ENCODE measurements at regions not wholly inside any gene's neighbourhood (a gene's known extent, or its start where the extent isn't known, plus 50 kb on each side); places are given as distances from the start of the nearest gene placed in this dataset.

GRCh38 chr2:52572469-52572894 lies 1195.1 kb upstream of the CHAC2 start:
- TF ChIP-seq CTCF (conservative IDR thresholded peaks at IDR 0.05; ENCODE audit: low read depth, low read length) = no peak
- no peak for TF ChIP-seq EZH2 (IDR thresholded peaks at IDR 0.05; ENCODE audit: borderline replicate concordance, low read depth, low read length, poor library complexity, severe bottlenecking)
- H3K4me3 ChIP-seq (ENCODE audit: low read depth, low read length, poor library complexity, severe bottlenecking) = no peak overlapping the region
- POLR2A ChIA-PET (ENCODE audit: low non-redundant PET) = no interaction called here
- H3K27ac ChIP-seq (ENCODE audit: low read depth, low read length, poor library complexity, severe bottlenecking) = no peak overlapping the region
- CTCF ChIA-PET = no interaction called here
- H3K9me3 ChIP-seq (ENCODE audit: low read depth, low read length, poor library complexity, severe bottlenecking) = peaks cover 5% of the 10 kb centered on the region
- no peak for DNase-seq (ENCODE audit: low spot score)
- no peaks in the 10 kb centered on the region for H3K4me1 ChIP-seq (ENCODE audit: insufficient read depth, low read length, poor library complexity, severe bottlenecking)
- no peaks in the 10 kb centered on the region for H3K27me3 ChIP-seq (replicated peaks; ENCODE audit: insufficient read depth, low read depth, low read length, poor library complexity)
- intact Hi-C loops (cut with micrococcal nuclease; ENCODE audit: unreplicated experiment) = no loop called here
- no peaks in the 10 kb centered on the region for H3K36me3 ChIP-seq (ENCODE audit: insufficient read depth, low read length, poor library complexity, severe bottlenecking)
- no TSS peak for BruUV-seq (replicated peaks)

- POLR2A ChIA-PET (ENCODE audit: low non-redundant PET) = no interaction called here
- no TSS peak for BruUV-seq (replicated peaks)
- no peak for DNase-seq (ENCODE audit: low spot score)
- Histone ChIP-seq H3K36me3 (ENCODE audit: insufficient read depth, low read length, poor library complexity, severe bottlenecking) (no peaks in the 10 kb centered on the region), H3K9me3 (ENCODE audit: low read depth, low read length, poor library complexity, severe bottlenecking) (peaks cover 5% of the 10 kb centered on the region), H3K27ac (ENCODE audit: low read depth, low read length, poor library complexity, severe bottlenecking) (no peak overlapping the region), H3K4me3 (ENCODE audit: low read depth, low read length, poor library complexity, severe bottlenecking) (no peak overlapping the region), H3K4me1 (ENCODE audit: insufficient read depth, low read length, poor library complexity, severe bottlenecking) (no peaks in the 10 kb centered on the region), H3K27me3 (replicated peaks; ENCODE audit: insufficient read depth, low read depth, low read length, poor library complexity) (no peaks in the 10 kb centered on the region)
- intact Hi-C loops (cut with micrococcal nuclease; ENCODE audit: unreplicated experiment) = no loop called here
- TF ChIP-seq EZH2 (IDR thresholded peaks at IDR 0.05; ENCODE audit: borderline replicate concordance, low read depth, low read length, poor library complexity, severe bottlenecking) (no peak), CTCF (conservative IDR thresholded peaks at IDR 0.05; ENCODE audit: low read depth, low read length) (no peak)
- CTCF ChIA-PET = no interaction called here
Observed at GRCh38 chr2:52571380-52572347, 1195.9 kb upstream of the CHAC2 start.

- TF ChIP-seq EZH2 (IDR thresholded peaks at IDR 0.05; ENCODE audit: borderline replicate concordance, low read depth, low read length, poor library complexity, severe bottlenecking) (no peak), CTCF (conservative IDR thresholded peaks at IDR 0.05; ENCODE audit: low read depth, low read length) (no peak)
- intact Hi-C loops (cut with micrococcal nuclease; ENCODE audit: unreplicated experiment) = no loop called here
- POLR2A ChIA-PET (ENCODE audit: low non-redundant PET) = no interaction called here
- Histone ChIP-seq H3K4me3 (ENCODE audit: low read depth, low read length, poor library complexity, severe bottlenecking) (no peak overlapping the region), H3K9me3 (ENCODE audit: low read depth, low read length, poor library complexity, severe bottlenecking) (peaks cover 5% of the 10 kb centered on the region), H3K4me1 (ENCODE audit: insufficient read depth, low read length, poor library complexity, severe bottlenecking) (no peaks in the 10 kb centered on the region), H3K36me3 (ENCODE audit: insufficient read depth, low read length, poor library complexity, severe bottlenecking) (no peaks in the 10 kb centered on the region), H3K27ac (ENCODE audit: low read depth, low read length, poor library complexity, severe bottlenecking) (no peak overlapping the region), H3K27me3 (replicated peaks; ENCODE audit: insufficient read depth, low read depth, low read length, poor library complexity) (no peaks in the 10 kb centered on the region)
- CTCF ChIA-PET = no interaction called here
- BruUV-seq (replicated peaks) = no TSS peak
- no peak for DNase-seq (ENCODE audit: low spot score)
Observed at GRCh38 chr2:52570716-52571115, 1196.9 kb upstream of the CHAC2 start.
